ENCODE measurements at regions not wholly inside any gene's neighbourhood (a gene's known extent, or its start where the extent isn't known, plus 50 kb on each side); places are given as distances from the start of the nearest gene placed in this dataset.

DNA sequence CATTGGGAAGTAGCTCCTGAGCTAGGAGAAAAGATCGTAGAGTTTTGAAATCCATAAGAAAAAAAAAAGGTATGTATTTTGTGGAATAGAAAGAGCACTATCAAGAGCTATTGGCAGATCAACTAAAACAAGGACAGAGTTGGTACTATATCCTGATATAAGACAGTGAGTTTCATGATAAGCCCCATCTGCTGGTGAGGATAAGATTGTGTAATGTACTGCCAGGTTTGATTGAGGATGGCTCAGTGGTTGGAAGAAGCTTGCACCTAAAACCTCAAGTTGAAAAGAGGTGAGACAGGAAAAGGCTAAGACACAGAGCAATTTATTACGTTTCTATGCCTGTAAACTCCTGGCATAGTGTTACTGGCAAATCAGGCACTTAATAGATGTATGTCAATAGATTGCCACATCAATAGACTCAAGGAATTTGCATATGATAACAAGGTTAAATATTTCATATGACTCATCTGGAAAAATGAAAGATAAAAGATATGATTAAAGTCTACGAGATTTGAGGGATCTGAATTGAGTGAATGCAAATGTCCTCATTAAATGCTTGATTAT lies 525.6 kb downstream of the FLRT2 start:
- no peak for DNase-seq
- peak; percentile 52 for ATAC-seq

DNA sequence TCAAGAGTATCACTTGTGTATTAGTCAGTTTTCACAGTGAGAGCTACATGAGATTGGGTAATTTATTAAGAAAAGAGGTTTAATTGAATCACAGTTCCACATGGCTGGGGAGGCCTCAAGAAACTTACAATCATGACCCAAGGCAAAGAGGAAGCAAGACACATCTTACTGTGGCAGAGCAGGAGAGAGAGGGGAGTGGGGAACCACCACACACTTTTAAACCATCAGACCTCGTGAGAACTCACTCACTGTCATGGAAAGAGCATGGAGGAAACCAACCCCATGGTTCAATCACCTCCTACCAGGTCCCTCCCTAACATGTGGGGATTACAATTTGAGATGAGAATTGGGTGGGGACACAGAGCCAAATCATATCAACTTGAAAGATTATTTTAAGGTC lies 522.9 kb downstream of the FLRT2 start:
- ATAC-seq (no peak), DNase-seq (no peak)

DNA sequence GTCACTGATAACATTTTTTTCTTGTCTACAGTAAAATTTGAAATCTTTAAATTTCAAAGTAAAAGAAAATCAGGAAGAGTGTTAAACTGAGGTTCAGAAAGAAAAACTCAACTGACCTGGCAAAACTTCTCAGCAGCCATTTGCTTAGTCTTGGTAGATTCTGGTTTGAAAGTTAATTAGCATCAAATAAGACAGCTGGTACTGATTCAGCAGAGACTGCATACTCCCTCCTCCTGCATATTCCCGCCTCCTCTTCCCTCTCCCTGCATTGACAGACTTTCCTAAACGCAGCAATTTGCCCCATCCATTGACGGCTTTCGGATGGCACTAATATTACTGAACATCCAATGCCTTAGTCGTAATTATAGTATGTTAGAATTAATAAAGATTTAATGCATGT lies 520.8 kb downstream of the FLRT2 start:
- ATAC-seq: no peak
- DNase-seq: no peak

DNA sequence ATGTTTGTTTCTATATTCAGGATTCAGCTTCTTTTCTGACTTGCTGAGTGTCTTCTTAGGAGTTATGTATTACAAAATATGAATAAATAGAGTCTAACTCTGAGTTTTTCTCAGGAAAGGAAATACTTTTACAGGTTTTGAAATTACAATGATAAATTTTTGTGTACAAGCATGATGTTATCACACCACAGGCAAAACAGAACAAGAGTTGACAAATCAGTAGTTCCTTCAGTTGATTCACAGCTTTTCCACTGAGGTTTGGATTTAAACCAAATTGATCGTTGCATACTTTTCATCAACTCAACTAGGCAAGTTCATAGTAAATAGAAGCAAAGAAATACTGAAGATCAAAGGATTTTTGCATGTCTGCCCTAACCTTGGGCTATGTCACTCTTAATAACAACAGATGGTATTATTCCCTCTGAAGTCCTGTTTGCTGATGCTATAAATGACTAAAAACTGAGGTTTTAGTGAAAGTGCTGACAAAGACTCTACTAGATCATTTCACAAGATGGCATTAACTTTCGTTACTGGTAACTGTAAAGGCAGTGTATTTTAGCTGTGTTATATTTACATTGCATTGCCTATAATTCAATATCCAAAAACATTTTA lies 520.2 kb downstream of the FLRT2 start:
- DNase-seq (no peak), ATAC-seq (no peak)

DNA sequence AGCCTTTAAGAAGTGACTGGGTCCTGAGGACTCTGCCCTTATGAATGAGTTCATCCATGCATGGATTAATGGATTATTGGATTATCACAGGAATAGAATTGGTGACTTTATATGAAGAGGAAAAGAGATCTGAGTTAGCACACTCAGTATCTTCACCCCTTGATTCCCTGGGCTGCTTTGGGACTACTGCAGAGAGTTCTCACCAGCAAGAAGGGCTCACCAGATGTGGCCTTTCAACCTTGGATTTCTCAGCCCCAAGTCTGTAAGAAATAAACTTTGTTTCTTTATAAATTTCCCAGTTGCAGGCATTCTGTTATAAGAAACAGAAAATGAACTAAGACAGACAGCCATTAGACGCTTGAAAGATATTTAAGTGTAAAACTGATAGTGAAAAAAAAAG lies 509.2 kb downstream of the FLRT2 start:
- no peak for DNase-seq
- no peak for ATAC-seq

DNA sequence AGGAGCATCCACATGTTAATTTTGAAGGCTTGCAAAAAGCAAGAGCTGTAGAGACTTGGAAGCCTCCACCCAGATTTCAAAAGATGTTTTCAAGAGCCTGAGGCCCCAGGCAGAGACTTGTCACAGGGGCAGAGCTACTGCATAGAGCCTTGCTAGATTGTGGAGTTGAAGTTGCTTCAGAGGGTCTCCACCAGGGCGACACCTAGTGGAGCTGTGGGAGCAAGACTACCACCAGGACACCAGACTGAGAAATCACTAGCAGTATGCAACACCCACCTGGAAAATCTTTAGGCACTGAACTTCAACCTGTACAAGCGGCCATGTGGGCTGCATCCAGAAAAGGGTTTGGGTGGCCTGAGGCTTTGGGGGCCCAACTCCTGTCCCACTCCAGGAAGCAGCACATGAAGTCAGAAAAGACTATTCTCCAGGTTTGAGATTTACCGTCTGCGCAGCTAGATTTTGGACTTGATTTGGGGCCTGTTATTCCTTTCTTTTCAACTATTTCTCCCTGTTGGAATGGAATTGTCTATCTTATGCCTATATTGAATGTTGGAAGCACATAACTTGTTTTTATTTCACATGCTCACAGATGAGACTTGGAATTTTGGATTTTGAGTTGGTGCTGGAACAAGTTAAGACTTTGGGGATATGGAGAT lies 508.6 kb downstream of the FLRT2 start:
- peak; percentile 43 for DNase-seq
- ATAC-seq: peak; percentile 81

DNA sequence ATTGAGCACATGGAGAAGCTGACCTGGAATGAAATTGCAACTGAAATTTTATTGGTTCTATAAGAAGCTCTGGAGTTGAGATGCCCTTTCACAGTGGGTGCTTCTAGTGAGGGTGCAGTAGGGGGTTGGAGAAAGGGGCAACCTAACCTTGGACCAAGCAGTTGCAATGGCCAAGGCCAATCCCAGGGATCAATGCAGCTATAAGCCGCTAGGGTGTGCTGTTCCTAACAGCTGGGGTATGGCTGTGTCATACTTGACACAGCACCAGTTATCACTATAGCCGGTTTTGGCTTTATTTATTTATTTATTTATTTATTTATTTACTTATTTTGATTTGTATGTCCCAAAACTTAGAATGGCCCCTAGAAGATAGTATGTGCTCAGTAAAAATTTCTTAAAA lies 505.9 kb downstream of the FLRT2 start:
- DNase-seq: no peak
- ATAC-seq: peak; percentile 55

DNA sequence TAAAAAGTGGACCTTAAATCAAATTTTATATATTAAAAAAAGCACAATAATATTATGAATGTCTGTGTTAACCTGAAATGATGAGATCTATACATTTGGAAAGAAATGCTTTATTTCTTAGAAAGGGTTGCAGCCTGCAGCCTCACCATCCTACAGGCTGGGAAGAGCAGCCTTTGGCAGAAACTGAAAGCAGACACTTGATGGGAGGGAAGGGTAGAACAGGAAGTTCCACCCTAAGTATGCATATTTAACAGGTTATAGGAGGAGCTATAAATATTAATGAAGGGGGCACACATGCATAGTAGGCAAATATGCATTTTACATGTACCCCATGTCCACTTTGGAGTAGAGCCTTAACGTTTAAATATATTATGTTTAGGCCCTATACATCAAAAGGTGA lies 498.0 kb downstream of the FLRT2 start:
- no peak for DNase-seq
- no peak for ATAC-seq

DNA sequence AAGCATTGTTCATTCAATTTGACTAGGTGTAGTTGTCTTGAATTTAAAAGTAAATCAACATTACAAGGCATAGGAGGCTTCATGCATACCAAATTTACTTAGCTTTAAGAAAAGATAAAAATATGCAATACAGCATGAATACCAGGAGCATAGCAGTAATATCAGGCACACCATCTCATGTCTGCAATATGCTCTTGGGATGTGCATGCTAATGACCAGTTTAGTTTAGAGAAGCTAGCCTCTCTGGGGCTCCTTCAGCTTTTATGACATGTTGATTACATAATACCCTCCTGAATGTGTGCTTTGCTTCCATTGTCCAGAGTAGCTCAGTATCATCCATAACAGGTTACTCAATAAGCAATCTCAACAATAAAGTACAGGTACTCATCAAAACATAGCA lies 497.2 kb downstream of the FLRT2 start:
- ATAC-seq (no peak), DNase-seq (no peak)

DNA sequence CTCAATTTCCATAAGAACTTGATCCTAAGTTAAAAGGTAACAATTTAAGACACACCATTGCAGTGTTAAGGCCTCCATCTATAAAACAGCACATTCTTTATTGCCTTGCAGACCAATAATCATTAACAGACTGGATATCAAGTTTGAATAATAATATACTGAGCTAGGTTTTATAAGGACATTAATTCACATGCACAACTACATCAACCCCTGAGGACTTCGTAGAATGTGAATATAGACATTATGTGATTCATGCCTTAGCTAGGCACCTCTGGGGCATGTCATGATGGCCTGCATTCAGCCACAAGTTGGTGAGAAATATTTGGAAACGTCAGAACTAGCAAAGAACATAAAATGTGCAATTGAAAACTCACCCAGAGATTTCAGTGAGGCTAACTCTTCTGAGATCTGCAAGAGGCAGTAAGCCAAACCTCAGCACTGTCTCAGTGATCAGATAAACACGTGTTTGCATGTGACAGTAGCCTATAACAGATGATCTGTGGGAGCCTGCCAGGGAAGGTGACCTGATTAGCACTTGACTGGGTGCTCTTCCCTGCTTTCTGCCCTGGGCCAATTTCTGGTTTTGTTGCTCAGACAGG lies 492.2 kb downstream of the FLRT2 start:
- ATAC-seq (no peak), DNase-seq (no peak)

DNA sequence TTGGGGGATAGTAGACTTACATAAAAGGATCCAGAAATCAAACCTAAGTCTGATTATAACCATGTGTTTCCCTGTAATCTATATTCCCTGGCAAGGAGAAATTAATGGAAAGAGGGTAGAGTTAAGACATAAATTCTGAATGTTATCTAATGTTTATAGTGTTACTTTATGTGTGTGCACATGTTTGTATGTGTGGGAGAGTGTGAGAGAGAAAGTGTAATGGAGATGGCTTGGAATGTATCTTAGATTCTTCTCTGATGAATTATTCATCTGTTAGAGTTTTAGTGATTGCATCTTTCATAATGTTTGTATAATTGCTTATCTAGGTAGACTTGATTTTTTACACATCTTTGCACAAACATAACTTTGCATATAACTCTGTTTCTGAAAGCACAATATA lies 490.9 kb downstream of the FLRT2 start:
- no peak for DNase-seq
- ATAC-seq: no peak

DNA sequence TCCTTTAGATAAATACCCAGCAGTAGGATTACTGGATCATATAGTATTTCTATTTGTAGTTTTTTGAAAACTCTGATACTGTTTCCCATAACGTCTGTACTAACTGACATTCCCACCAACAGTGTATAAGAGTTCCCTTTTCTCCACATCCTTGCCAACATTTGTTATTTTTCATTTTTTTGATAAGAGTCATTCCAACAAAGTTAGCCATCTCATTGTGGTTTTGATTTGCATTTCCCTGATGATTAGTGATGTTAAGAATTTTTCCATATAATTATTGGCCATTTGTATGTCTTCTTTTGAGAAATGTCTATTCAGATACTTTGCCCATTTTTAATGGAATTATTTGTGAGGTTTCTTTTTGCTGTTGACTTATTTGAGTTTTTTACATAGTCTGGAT lies 486.0 kb downstream of the FLRT2 start:
- ATAC-seq (no peak), DNase-seq (no peak)

DNA sequence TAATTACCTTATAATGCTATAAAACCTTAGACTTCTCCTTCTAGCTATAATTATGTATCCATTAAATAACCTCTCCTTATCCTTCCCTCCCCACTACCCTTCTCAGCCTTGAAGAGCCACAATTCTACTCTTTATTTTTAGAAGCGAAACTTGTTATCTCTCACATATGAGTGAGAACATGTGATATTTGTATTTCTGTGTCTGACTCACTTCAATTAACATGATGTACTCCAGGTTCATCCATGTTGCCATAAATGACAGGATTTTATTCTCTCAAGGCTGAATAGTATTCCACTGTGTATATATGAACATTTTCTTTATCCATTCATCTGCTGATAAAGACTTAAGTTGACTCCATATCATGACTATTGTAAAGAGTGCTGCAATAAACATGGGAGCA lies 485.6 kb downstream of the FLRT2 start:
- DNase-seq (no peak), ATAC-seq (no peak)

DNA sequence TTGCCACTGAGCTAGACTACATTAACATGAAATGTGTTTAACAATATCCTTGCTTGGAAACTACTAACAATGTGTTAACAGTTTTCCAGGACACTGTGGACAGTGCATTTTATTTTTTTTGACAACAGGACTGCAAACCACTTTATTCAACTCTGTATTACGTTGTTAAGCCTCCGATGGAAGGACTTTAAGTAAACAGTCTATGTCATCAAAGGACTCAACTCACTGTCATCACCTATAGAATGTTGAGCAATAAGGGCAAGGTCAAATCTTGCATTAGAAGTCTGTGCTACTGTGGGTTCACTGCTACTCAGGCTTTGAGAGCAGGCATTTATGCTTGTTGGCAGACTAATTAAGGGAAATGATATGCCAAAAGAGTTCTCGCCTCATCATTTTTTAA lies 483.7 kb downstream of the FLRT2 start:
- no peak for ATAC-seq

DNA sequence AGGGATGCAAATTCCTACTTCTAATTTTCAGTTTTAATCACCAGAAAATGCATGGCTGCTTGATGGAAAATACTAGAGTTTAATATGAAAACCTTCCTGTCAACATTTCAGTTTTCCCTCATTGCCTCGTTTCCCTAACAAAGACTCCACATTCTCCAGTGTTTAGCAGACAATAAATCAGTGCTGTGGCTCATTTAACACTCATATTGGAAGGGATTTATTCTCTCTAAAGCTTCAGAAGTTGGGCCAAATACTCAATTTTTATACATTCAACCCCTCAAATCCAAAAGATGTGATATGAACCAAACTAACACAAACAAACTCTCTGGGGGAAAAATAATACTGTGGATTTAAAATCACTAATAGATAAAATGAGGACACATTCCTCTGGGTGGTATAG lies 482.5 kb downstream of the FLRT2 start:
- no peak for ATAC-seq

More for the DNA sequence above, 483.7 kb downstream of the FLRT2 start:
- no peak for DNase-seq

DNA sequence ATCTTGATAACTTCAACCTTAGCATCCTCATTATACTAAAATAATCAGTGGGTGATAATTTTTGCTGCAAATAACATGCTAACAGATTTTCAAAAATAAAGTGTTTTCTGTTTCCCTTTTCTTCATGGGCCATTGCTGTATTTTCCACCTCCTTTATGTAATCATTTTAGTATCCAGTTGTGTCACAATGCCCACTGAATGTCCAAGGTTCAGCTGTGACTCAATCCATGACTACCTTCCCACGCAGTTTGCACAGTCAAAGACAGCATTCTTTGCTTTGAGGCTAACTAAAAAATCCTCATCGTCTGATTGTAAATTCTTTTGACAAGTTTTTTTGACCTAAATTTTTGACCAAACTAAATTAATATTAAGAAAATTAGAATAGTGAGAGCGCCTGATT lies 474.1 kb downstream of the FLRT2 start:
- ATAC-seq: no peak
- DNase-seq: no peak

More for the DNA sequence above, 482.5 kb downstream of the FLRT2 start:
- DNase-seq: no peak

DNA sequence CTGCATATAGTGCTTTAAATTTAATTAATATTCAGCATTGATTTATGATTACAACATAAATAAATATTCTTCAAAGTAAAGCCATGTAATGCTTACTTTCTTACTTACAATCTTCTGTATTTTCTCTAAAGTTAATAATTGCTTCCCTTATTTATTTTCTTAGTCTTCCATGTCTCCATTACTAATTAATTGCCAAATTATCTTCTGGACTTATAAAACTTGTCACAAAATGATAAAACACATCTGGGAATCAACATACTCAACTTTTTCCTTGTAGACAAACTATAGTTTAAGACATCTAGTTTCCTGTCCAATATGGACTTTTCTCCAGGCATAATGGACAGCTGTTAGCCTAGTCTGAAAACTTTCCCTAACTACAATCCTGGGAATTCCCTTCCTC lies 466.6 kb downstream of the FLRT2 start:
- no peak for ATAC-seq
- DNase-seq: no peak

DNA sequence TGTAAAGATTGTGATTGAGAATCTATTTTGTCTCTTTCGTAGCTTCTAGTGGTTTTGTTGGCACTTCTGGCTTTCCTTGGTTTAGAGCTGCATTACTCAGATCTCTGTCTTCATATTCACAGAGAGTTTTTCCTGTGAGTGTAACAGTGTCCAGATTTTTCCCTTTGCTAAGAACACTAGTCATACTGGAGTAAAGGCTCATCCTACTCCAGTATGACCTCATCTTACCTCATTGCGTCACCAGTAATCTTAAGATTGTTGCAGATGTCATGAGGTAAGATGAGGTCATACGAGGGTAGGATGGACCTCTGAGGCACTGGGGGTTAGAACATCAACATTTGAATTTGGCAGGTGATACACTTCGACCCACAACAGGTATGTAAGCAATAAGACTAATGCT lies 461.2 kb downstream of the FLRT2 start:
- ATAC-seq (no peak), DNase-seq (no peak)

DNA sequence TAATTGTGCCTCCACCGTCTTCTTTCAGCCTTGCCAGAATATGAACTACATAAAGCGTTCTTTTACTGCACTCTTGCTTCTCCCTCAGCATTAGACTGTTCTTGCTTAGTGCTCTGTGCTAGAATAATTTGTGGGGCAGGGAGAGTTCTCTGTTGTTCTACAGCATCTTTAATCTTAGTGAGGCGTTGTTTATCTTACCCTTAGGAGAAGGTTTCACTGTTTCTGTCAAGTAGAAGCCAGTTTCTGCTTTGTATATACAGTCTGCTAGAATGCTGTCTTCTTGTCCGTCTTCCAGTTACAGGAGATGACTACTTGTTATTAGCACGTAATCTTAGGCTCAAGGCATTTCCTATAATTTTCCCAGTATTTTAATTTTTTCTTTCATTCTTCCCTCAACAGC lies 458.0 kb downstream of the FLRT2 start:
- DNase-seq (no peak), ATAC-seq (no peak)

DNA sequence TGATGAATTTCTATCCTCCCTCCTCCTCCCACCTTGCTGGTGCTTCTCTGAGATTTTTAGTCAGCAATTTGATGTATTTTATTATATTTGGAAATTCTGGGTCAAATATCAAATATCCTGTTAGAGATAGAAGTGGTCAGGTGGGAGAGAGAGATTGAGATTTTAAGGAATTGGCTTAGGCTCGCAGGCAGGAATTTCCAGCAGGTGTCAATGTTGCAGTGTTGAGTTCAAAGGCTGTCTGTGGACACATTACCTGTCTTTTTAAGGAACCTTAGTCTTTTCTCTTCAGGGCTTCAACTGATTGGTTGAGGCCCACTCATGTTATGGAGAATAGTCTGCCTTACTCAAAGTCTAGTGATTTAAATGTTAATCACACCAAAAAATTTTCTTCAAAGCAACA lies 457.3 kb downstream of the FLRT2 start:
- no peak for ATAC-seq
- no peak for DNase-seq

DNA sequence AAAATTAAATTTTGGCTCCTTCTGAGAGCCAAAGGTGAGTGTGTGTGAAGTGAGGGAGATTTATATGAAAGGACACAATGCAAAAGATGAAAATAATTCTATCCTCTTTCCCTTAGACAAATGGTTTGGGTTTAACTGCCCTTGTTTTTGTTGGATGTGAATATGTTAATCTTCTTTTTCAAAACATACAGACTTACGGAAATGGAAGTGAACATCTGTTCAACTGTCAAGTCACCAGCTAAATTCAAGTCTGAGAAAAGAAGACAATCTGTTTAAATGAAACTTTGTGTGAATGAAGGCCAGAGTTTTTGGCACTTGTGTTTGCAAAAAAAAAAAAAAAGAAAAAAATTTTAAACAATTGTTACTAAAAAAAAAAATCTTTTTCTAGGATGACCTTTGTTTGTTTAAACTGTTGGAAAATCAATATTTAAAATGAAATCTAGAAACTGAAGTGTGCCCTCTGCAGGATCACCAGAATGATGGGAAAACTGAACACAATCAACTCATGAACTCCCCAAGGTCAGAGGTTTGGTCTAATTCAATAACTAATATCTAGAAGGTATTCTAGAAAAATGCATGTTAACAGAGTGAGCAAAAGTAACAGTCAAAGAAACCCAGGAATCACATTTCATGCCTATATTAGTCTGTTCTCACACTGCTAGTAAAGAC lies 448.8 kb downstream of the FLRT2 start:
- no peak for ATAC-seq
- DNase-seq: no peak

DNA sequence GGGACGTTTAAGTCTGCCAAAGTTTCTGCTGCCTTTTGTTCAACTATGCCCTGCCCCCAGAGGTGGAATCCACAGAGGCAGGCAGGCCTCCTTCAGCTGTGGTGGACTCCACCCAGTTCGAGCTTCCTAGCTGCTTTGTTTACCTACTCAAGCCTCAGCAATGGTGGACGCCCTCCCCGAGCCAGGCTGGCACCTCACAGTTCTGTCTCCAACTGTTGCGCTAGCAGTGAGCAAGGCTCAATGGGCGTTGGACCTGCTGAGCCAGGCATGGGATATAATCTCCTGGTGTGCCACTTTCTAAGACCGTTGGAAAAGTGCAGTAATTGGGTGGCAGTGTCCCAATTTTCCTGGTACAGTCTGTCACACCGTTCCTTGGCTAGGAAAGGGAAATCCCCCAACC lies 444.7 kb downstream of the FLRT2 start:
- ATAC-seq (no peak), DNase-seq (no peak)

DNA sequence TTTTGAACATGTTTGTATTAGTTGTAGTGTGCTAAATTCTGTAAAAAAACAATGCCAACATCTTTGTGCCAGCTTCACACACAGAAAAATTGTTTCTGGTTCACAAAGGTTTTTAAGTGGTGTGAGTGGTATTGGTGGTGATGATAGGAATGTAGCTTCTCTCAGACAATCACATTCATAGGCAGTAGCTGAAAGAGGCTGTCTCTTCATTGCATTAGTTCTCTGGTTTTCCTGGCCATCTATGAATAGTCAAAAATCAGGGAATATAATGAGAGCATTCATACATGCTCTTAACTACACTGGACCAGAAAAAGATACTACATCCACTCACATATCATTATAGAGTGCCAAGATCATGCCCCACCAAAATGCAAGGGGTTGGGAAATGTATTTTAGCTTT lies 433.5 kb downstream of the FLRT2 start:
- ATAC-seq (no peak), DNase-seq (no peak)

Data from stimulated activated naive CD8-positive, alpha-beta T cell treated with anti-CD3 and anti-CD28 coated beads, Interleukin-15, Interleukin-2, amounts not matched to agents 100 U/mL and 50 U/mL, for 24 hours (primary cell).